ENCODE measurements at regions not wholly inside any gene's neighbourhood (a gene's known extent, or its start where the extent isn't known, plus 50 kb on each side); places are given as distances from the start of the nearest gene placed in this dataset.

DNA sequence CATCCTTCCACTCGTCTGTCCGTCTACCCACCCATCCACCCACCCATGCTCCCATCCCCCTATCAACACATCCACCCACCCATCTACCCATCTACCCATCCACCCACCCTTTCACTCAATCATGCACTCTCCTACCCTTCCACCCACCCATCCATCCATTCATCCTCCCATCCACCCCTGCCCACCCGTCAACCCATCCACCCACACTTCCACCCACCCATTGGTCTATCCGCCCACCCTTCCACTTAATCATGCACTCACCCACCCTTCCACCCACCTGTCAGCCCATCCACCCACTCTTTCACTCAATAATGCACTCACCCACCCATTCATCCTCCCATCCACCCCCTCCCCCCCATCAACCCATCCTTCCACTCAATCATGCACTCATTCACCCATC lies 250.0 kb upstream of the EEF2KMT start:
- H3K27ac Mint-ChIP-seq: no peak overlapping the region
- peaks cover 11 to 24% of the 10 kb centered on the region in 2 donors for H3K27me3 Mint-ChIP-seq

DNA sequence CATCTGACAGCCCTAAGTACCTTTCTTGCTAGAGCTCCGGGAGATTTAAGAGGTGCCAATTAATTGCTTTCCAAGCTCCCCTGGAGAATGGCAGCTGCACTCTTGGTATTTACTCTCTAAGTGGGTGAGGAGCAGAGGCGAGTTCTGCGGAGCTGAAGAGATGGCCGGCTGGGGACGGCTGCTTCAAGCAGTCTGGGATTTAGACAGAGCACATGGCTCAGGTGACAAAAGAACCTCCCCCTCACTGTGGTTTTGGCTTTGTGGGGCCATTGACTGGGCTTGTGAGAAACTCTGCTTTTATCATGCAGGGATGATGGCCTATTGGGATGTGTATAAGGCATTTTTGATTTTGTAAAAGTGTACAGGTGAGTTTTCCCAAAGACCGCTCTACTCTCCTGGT lies 239.3 kb upstream of the EEF2KMT start:
- no peak overlapping the region for H3K4me3 Mint-ChIP-seq
- DNase-seq (ENCODE audit: low spot score): no peak
- H3K27me3 Mint-ChIP-seq: peaks cover 32 to 34% of the 10 kb centered on the region in 2 donors
- no peaks in the 10 kb centered on the region for H3K36me3 Mint-ChIP-seq
- H3K27ac Mint-ChIP-seq: no peak overlapping the region
- no peaks in the 10 kb centered on the region for H3K4me1 Mint-ChIP-seq (ENCODE audit: low read depth in 2 of 2)
- H3K9me3 Mint-ChIP-seq: no peaks in the 10 kb centered on the region
- ATAC-seq: no peak

More for the DNA sequence above, 250.0 kb upstream of the EEF2KMT start:
- DNase-seq (ENCODE audit: low spot score) (no peak), ATAC-seq (peak in 1 of 2 donors; percentile 18)
- Mint-ChIP-seq H3K4me3 (no peak overlapping the region), H3K9me3 (no peaks in the 10 kb centered on the region), H3K36me3 (no peaks in the 10 kb centered on the region), H3K4me1 (ENCODE audit: low read depth in 2 of 2) (no peaks in the 10 kb centered on the region)

DNA sequence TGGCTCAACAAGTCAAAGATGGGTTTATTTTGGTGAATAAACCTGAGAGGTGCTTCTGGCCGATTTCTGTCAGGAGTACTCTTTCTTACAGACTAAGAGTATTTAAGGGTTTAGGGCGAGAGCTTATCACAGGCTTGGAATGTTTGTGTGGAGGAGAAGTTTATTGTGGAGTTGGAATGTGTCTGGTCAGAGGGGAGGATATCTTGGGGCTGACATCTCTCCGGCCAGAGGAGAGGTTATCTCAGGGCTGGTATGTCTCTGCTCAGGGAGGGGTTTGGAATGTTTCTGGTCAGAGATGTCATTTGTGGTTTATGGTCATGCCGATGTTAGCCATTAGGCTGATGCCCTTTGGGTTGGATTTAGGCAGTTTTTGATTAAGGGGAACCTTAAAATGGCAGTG lies 236.4 kb upstream of the EEF2KMT start:
- no peaks in the 10 kb centered on the region for H3K4me1 Mint-ChIP-seq (ENCODE audit: low read depth in 2 of 2)
- H3K27me3 Mint-ChIP-seq: peaks cover 12 to 14% of the 10 kb centered on the region in 2 donors
- DNase-seq (ENCODE audit: low spot score) (no peak), ATAC-seq (no peak)
- no peak overlapping the region for H3K27ac Mint-ChIP-seq
- H3K4me3 Mint-ChIP-seq: no peak overlapping the region
- H3K9me3 Mint-ChIP-seq: no peaks in the 10 kb centered on the region
- no peaks in the 10 kb centered on the region for H3K36me3 Mint-ChIP-seq

- Mint-ChIP-seq H3K9me3 (no peaks in the 10 kb centered on the region), H3K36me3 (no peaks in the 10 kb centered on the region), H3K4me1 (ENCODE audit: low read depth in 2 of 2) (no peaks in the 10 kb centered on the region), H3K27me3 (peaks cover 9 to 12% of the 10 kb centered on the region in 2 donors), H3K27ac (no peak overlapping the region), H3K4me3 (no peak overlapping the region)
- no peak for DNase-seq (ENCODE audit: low spot score)
- ATAC-seq: no peak
Measured at GRCh38 chr16:5333126-5333525, 235.5 kb upstream of the EEF2KMT start.

- ATAC-seq: no peak
- H3K4me3 Mint-ChIP-seq: no peak overlapping the region
- no peaks in the 10 kb centered on the region for H3K9me3 Mint-ChIP-seq
- H3K27ac Mint-ChIP-seq: no peak overlapping the region
- H3K4me1 Mint-ChIP-seq (ENCODE audit: low read depth in 2 of 2): no peaks in the 10 kb centered on the region
- no peak for DNase-seq (ENCODE audit: low spot score)
- no peaks in the 10 kb centered on the region for H3K36me3 Mint-ChIP-seq
- H3K27me3 Mint-ChIP-seq: peaks cover 14 to 23% of the 10 kb centered on the region in 2 donors
Measured at GRCh38 chr16:5330058-5330457, 232.5 kb upstream of the EEF2KMT start.

DNA sequence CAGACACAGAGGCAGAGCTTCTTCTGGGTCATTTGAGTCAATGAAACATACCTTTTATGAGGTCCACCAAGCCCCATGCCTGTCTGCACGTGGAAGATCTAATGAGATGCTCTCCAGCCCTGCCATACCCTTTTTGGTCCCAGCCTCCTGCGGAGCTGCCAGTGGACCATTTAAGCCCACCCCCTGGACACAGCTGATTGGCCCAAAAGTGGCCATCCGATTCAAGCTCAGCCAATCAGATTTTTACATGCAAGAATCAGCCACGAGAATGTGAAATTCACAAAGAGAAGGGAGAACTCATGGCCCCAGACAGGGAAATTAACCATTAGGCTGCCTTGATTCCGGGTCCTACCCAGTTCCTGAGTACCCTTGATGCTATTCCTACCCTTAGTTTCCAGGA lies 231.0 kb upstream of the EEF2KMT start:
- no peak overlapping the region for H3K4me3 Mint-ChIP-seq
- H3K9me3 Mint-ChIP-seq: no peaks in the 10 kb centered on the region
- no peaks in the 10 kb centered on the region for H3K36me3 Mint-ChIP-seq
- DNase-seq (ENCODE audit: low spot score) (no peak), ATAC-seq (no peak)
- no peak overlapping the region for H3K27ac Mint-ChIP-seq
- H3K4me1 Mint-ChIP-seq (ENCODE audit: low read depth in 2 of 2): no peaks in the 10 kb centered on the region
- peaks cover 11 to 17% of the 10 kb centered on the region in 2 donors for H3K27me3 Mint-ChIP-seq

GRCh38 chr16:5326395-5326794 lies 228.8 kb upstream of the EEF2KMT start:
- DNase-seq (ENCODE audit: low spot score) (no peak), ATAC-seq (no peak)
- H3K4me3 Mint-ChIP-seq: no peak overlapping the region
- peaks cover 13 to 15% of the 10 kb centered on the region in 2 donors for H3K27me3 Mint-ChIP-seq
- no peaks in the 10 kb centered on the region for H3K36me3 Mint-ChIP-seq
- H3K9me3 Mint-ChIP-seq: no peaks in the 10 kb centered on the region
- H3K27ac Mint-ChIP-seq: no peak overlapping the region
- no peaks in the 10 kb centered on the region for H3K4me1 Mint-ChIP-seq (ENCODE audit: low read depth in 2 of 2)

GRCh38 chr16:5325932-5326331 lies 228.3 kb upstream of the EEF2KMT start:
- Mint-ChIP-seq H3K9me3 (no peaks in the 10 kb centered on the region), H3K27me3 (peaks cover 13 to 15% of the 10 kb centered on the region in 2 donors), H3K36me3 (no peaks in the 10 kb centered on the region), H3K4me1 (ENCODE audit: low read depth in 2 of 2) (no peaks in the 10 kb centered on the region), H3K27ac (no peak overlapping the region), H3K4me3 (no peak overlapping the region)
- DNase-seq (ENCODE audit: low spot score) (no peak), ATAC-seq (no peak)

GRCh38 chr16:5323284-5324141 lies 225.9 kb upstream of the EEF2KMT start:
- H3K27me3 Mint-ChIP-seq: peaks cover 15 to 16% of the 10 kb centered on the region in 2 donors
- H3K27ac Mint-ChIP-seq: no peak overlapping the region
- H3K36me3 Mint-ChIP-seq: no peaks in the 10 kb centered on the region
- no peaks in the 10 kb centered on the region for H3K4me1 Mint-ChIP-seq (ENCODE audit: low read depth in 2 of 2)
- no peak overlapping the region for H3K4me3 Mint-ChIP-seq
- H3K9me3 Mint-ChIP-seq: no peaks in the 10 kb centered on the region
- DNase-seq (ENCODE audit: low spot score): no peak
- ATAC-seq: no peak

DNA sequence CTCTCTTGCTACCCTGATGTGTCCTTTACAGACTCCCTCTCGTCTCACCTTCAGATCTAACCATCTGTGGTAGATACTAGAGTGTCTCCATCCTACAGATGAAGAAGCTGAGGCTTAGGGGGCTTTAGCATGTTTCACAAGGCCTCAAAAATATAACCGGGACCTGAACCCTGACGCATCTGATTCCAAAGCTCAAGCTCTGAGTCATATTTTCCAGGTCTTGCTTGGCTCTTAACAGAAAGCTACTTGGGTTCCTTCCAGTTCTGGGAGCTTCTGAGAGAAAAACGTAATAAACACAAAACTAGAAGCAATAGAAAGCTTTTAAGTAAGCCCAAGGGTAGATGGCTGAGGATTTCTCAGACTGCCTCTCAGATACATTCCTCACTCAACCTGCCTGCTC lies 224.3 kb upstream of the EEF2KMT start:
- H3K36me3 Mint-ChIP-seq: no peaks in the 10 kb centered on the region
- H3K4me3 Mint-ChIP-seq: no peak overlapping the region
- H3K27me3 Mint-ChIP-seq: peaks cover 9 to 15% of the 10 kb centered on the region in 2 donors
- H3K27ac Mint-ChIP-seq: no peak overlapping the region
- no peaks in the 10 kb centered on the region for H3K9me3 Mint-ChIP-seq
- no peaks in the 10 kb centered on the region for H3K4me1 Mint-ChIP-seq (ENCODE audit: low read depth in 2 of 2)
- DNase-seq (ENCODE audit: low spot score) (no peak), ATAC-seq (no peak)

DNA sequence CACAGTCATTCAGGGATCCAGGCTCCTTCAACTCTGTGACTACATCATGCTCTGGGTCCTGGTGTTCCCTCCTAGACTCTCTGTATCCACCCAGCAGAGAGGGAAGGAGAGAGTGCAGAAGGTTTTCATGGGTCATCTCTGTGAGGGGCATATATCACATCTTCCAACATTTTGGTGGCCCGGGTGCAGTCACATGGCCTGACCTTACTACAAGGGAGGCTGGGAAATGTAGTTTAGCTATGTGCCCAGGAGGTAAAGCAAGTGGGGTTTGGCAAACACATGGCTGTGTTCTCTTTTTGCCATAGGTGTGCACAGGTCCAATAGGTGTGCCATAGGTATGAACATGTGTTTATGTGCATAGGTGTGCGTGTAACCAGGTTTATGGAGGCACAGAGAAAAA lies 222.2 kb upstream of the EEF2KMT start:
- ATAC-seq (peak in 1 of 2 donors; percentile 25), DNase-seq (ENCODE audit: low spot score) (no peak)
- no peaks in the 10 kb centered on the region for H3K9me3 Mint-ChIP-seq
- no peak overlapping the region for H3K27ac Mint-ChIP-seq
- H3K36me3 Mint-ChIP-seq: no peaks in the 10 kb centered on the region
- H3K4me3 Mint-ChIP-seq: no peak overlapping the region
- no peaks in the 10 kb centered on the region for H3K4me1 Mint-ChIP-seq (ENCODE audit: low read depth in 2 of 2)
- H3K27me3 Mint-ChIP-seq: peaks cover 8 to 16% of the 10 kb centered on the region in 2 donors

- Mint-ChIP-seq H3K36me3 (no peaks in the 10 kb centered on the region), H3K4me1 (ENCODE audit: low read depth in 2 of 2) (no peaks in the 10 kb centered on the region), H3K27me3 (peaks cover 12 to 17% of the 10 kb centered on the region in 2 donors), H3K4me3 (no peak overlapping the region), H3K27ac (no peak overlapping the region), H3K9me3 (no peaks in the 10 kb centered on the region)
- ATAC-seq: no peak
- DNase-seq (ENCODE audit: low spot score): no peak
Measured at GRCh38 chr16:5315914-5316313, 218.3 kb upstream of the EEF2KMT start.

GRCh38 chr16:5314377-5314776 lies 216.8 kb upstream of the EEF2KMT start:
- DNase-seq (ENCODE audit: low spot score) (no peak), ATAC-seq (no peak)
- H3K27me3 Mint-ChIP-seq: peaks cover 9 to 17% of the 10 kb centered on the region in 2 donors
- no peak overlapping the region for H3K27ac Mint-ChIP-seq
- no peaks in the 10 kb centered on the region for H3K9me3 Mint-ChIP-seq
- no peaks in the 10 kb centered on the region for H3K4me1 Mint-ChIP-seq (ENCODE audit: low read depth in 2 of 2)
- no peak overlapping the region for H3K4me3 Mint-ChIP-seq
- H3K36me3 Mint-ChIP-seq: no peaks in the 10 kb centered on the region

- no peaks in the 10 kb centered on the region for H3K9me3 Mint-ChIP-seq
- no peak overlapping the region for H3K27ac Mint-ChIP-seq
- H3K4me1 Mint-ChIP-seq (ENCODE audit: low read depth in 2 of 2): no peaks in the 10 kb centered on the region
- no peak overlapping the region for H3K4me3 Mint-ChIP-seq
- ATAC-seq (no peak), DNase-seq (ENCODE audit: low spot score) (no peak)
- no peaks in the 10 kb centered on the region for H3K36me3 Mint-ChIP-seq
- H3K27me3 Mint-ChIP-seq: peaks cover 10 to 18% of the 10 kb centered on the region in 2 donors
Measured at GRCh38 chr16:5309946-5310611, 212.5 kb upstream of the EEF2KMT start.
